Psoas muscle (tissue), 7 donors: ENCODE measurements at regions not wholly inside any gene's neighbourhood (a gene's known extent, or its start where the extent isn't known, plus 50 kb on each side); places are given as distances from the start of the nearest gene placed in this dataset.

Experiments
- ATAC-seq, 4 donors: fragments of 200-7000 bp; cut with Tn5 transposase; one replicate each; pipeline ENCODE4 v1.9.1; 2020; ENCODE audit warnings: moderate library complexity in 3 of 4, mild to moderate bottlenecking in 2 of 4
- DNase-seq, 2 donors: peaks; one replicate each; pipeline ENCODE4 v3.0.0-alpha.2; 2020
- H3K27ac ChIP-seq: fragments of 200-600 bp; one replicate; pipeline ENCODE4 v1.8.0; 2022
- H3K27me3 ChIP-seq, 3 donors: fragments of 200-600 bp in 1 of 3; one replicate each; pipeline versions ENCODE4 v1.6.1 to v1.8.0; 2013 to 2022; ENCODE audit warnings: low read length in 2 of 3, mild to moderate bottlenecking in 2 of 3, moderate library complexity in 1 of 3; ENCODE audit not compliant: insufficient read depth in 3 of 3
- H3K36me3 ChIP-seq, 2 donors: fragments of 200-600 bp in 1 of 2; one replicate each; pipeline versions ENCODE4 v1.6.1 to v1.8.0; 2013 to 2022; ENCODE audit warnings: low read depth in 1 of 2, mild to moderate bottlenecking in 1 of 2, moderate library complexity in 1 of 2; ENCODE audit not compliant: insufficient read depth in 1 of 2
- H3K4me1 ChIP-seq: fragments of 200-600 bp; one replicate; pipeline ENCODE4 v1.8.0; 2022
- H3K4me3 ChIP-seq: fragments of 200-600 bp; one replicate; pipeline ENCODE4 v1.8.0; 2022; ENCODE audit warnings: mild to moderate bottlenecking
- H3K9me3 ChIP-seq: fragments of 200-600 bp; one replicate; pipeline ENCODE4 v1.8.0; 2022
- WGBS, 3 donors: extraction: QIAGEN DNeasy Blood & Tissue Kit; methylation state at CpG; one replicate each; pipeline versions ENCODE4 v1.1.6 to v1.1.7; 2013; 5-methylcytosine and 5-hydroxymethylcytosine counted together
- intact Hi-C, 2 donors: fragments of 100-400 bp; cut with DNase I; formaldehyde crosslinking; loops; one replicate each; pipeline versions ENCODE4 v1.11.0 to v1.14.2; 2022
- TF ChIP-seq, protein P1 (sequence below): fragments of 200-600 bp; IDR thresholded peaks from one replicate; pipeline ENCODE4 v1.8.0; 2022; ENCODE audit warnings: antibody characterized with exemption
- donor health status: healthy with polysubstance abuse.
- donor health status: DM: no; HTN: no; CAD: no; lungs with moderate emphysema.
- donor health status: Bipolar disorder and iron deficiency.
- donor health status: healthy.
- donor health status: DM: yes; HTN: yes; CAD: no.
- donor health status: DM: no; HTN: no; CAD: no.
- donor health status: DM: yes; HTN: yes; CAD: no.

DNA sequence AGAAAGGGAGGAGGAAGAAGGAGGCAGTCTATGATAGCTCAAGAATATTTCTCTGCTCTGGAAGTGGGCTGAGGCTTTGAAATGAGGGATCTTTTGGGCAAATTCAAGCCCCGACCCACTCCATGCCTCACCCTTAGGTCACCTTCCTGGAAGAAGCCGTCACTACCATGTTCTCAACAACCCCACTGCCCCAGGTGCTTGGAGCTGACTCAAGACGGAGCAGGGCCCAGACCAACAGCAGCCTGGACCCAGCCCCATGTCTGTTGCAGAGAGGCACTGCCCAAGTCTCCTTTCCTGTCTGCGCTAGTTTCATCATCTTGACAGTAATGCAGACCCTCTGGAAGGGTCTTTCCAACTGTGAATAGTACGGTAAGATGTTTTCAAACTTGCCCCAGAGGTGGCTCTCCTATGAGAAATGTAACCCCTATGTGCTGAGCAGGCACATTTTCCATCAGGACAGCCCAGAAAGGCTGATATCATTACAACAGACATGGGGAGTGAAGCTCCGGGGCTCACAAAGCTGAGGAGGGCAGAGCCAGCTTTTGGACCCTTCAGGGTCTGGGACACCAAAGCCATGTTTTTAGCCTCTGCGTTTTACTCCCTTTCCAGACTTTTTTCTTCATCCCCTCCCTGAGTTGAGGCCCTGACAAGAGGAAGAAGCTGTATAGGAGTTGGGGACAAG is 128.2 kb upstream of the LARP1 start:
- TF ChIP-seq, protein P1, sequence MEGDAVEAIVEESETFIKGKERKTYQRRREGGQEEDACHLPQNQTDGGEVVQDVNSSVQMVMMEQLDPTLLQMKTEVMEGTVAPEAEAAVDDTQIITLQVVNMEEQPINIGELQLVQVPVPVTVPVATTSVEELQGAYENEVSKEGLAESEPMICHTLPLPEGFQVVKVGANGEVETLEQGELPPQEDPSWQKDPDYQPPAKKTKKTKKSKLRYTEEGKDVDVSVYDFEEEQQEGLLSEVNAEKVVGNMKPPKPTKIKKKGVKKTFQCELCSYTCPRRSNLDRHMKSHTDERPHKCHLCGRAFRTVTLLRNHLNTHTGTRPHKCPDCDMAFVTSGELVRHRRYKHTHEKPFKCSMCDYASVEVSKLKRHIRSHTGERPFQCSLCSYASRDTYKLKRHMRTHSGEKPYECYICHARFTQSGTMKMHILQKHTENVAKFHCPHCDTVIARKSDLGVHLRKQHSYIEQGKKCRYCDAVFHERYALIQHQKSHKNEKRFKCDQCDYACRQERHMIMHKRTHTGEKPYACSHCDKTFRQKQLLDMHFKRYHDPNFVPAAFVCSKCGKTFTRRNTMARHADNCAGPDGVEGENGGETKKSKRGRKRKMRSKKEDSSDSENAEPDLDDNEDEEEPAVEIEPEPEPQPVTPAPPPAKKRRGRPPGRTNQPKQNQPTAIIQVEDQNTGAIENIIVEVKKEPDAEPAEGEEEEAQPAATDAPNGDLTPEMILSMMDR: no peak
- ATAC-seq (no peak), DNase-seq (no peak)
- no peaks in the 10 kb centered on the region for H3K36me3 ChIP-seq
- H3K9me3 ChIP-seq: no peaks in the 10 kb centered on the region
- no peak overlapping the region for H3K4me3 ChIP-seq
- no peaks in the 10 kb centered on the region for H3K4me1 ChIP-seq
- 79 to 84% (median 81%) methylated on average over 7 of the region's 7 CpGs for WGBS, 3 donors
- intact Hi-C loops: no loop called here
- peaks cover 0 to 2% (median 0%) of the 10 kb centered on the region in 3 donors for H3K27me3 ChIP-seq
- H3K27ac ChIP-seq: no peak overlapping the region

DNA sequence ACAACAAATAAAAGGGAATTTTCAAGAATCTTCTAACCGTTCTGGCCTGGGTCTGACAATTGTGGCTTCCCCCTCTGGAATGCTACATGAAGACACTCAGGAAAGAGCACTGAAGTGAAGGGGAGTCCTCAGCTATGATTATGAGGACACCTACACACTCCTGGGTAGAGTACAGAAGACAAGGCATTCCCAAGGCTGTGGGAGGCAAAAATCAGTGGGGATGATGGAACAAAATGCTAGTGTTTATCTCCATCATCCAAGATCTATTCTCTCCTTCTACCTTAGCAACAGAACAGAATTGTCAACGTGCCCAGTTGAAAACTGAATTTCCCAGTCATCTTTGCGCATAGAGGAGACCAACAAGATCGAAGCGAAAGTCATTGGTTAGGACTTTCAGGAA is 130.1 kb upstream of the LARP1 start:
- Histone ChIP-seq H3K9me3 (no peaks in the 10 kb centered on the region), H3K27ac (no peak overlapping the region), H3K27me3 (peaks cover 0 to 2% (median 0%) of the 10 kb centered on the region in 3 donors), H3K4me3 (no peak overlapping the region), H3K36me3 (no peaks in the 10 kb centered on the region), H3K4me1 (no peaks in the 10 kb centered on the region)
- ATAC-seq (no peak), DNase-seq (no peak)
- WGBS, 3 donors: 82 to 86% (median 86%) methylated on average over 5 of the region's 5 CpGs
- intact Hi-C loops: no loop called here
- TF ChIP-seq, protein P1: no peak

DNA sequence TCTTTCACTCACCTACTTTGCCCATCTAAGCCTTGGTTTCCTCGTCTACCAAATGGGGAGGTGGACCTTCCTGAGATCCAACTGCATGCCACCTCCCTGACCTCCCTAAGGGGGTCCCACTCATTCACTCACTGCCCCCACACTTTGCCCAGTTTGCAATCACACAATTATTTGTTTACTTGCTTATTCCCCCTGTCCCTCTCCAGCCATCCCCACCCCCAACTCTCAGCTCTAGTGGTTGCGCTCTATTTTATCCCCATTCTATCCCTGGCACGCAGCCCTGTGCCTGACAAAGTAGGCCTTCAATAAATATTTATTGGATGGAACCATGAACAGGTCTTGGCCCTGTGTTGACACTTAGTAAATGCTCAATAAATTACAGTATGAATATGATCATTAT is 130.8 kb upstream of the LARP1 start:
- Histone ChIP-seq H3K9me3 (no peaks in the 10 kb centered on the region), H3K27ac (no peak overlapping the region), H3K36me3 (no peaks in the 10 kb centered on the region), H3K4me1 (no peaks in the 10 kb centered on the region), H3K27me3 (peaks cover 0 to 2% (median 0%) of the 10 kb centered on the region in 3 donors), H3K4me3 (no peak overlapping the region)
- TF ChIP-seq, protein P1: no peak
- intact Hi-C loops: no loop called here
- no peak for ATAC-seq
- no peak for DNase-seq
- WGBS, 3 donors: 84 to 91% (median 86%) methylated on average over 3 of the region's 3 CpGs

DNA sequence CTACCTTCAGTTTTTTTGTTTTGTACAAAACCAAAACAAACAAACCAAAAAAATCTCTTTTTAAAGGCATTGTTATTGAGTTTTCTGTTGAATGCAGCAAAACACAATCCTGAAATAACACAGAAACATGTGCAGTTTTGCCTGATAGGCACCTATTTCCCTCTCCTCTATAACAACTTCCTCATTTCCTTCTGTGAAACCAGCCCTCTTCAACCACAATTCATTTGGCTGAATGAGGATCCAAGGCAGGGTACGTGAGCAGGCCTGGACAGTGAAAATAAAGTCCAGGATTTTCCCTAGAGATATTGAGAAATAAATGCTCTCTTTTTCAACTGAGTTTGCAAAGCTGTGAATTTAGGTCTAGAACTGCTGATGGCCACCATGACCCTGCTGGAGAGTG is 134.8 kb upstream of the LARP1 start:
- TF ChIP-seq, protein P1: no peak
- WGBS, 3 donors: 67 to 79% (median 68%) methylated on average over 1 of the region's 1 CpG
- intact Hi-C loops: no loop called here
- H3K36me3 ChIP-seq: no peaks in the 10 kb centered on the region
- ATAC-seq (no peak), DNase-seq (no peak)
- H3K4me1 ChIP-seq: no peaks in the 10 kb centered on the region
- no peaks in the 10 kb centered on the region for H3K9me3 ChIP-seq
- H3K4me3 ChIP-seq: no peak overlapping the region
- H3K27ac ChIP-seq: no peak overlapping the region
- peaks cover 0 to 2% (median 2%) of the 10 kb centered on the region in 3 donors for H3K27me3 ChIP-seq

DNA sequence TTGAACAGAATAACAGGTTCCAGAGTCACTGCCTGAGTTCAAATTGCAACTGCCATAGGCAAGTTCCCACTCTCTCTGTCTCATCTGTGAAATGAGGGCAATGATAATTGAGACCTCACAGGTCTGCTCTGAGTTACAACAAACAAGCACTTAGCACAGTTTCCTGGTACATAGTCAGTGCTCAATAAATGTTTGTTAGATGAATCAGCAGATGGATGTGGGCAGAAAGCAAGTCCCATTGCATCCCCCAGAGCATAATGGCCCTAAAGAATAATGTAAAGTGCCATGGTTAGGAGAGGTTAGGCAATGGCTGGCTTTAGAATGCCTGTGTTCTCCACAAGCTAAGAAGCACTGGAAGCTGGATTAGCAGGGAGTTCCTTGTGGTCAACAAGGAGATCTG is 136.5 kb upstream of the LARP1 start:
- Histone ChIP-seq H3K27me3 (peaks cover 0 to 8% (median 2%) of the 10 kb centered on the region in 3 donors), H3K4me3 (no peak overlapping the region), H3K36me3 (no peaks in the 10 kb centered on the region), H3K27ac (no peak overlapping the region), H3K4me1 (no peaks in the 10 kb centered on the region), H3K9me3 (no peaks in the 10 kb centered on the region)
- TF ChIP-seq, protein P1: no peak
- intact Hi-C loops: no loop called here
- no peak for DNase-seq
- ATAC-seq: no peak
